ENCODE measurements at regions not wholly inside any gene's neighbourhood (a gene's known extent, or its start where the extent isn't known, plus 50 kb on each side); places are given as distances from the start of the nearest gene placed in this dataset.
A peak's percentile ranks its signal among the peaks of the same experiment; 100 is the strongest.
"Not testable (repeated sequence)": the region's sequence is repeated elsewhere in the genome, so short reads cannot be mapped to it uniquely, and the experiment has no call there.

DNA sequence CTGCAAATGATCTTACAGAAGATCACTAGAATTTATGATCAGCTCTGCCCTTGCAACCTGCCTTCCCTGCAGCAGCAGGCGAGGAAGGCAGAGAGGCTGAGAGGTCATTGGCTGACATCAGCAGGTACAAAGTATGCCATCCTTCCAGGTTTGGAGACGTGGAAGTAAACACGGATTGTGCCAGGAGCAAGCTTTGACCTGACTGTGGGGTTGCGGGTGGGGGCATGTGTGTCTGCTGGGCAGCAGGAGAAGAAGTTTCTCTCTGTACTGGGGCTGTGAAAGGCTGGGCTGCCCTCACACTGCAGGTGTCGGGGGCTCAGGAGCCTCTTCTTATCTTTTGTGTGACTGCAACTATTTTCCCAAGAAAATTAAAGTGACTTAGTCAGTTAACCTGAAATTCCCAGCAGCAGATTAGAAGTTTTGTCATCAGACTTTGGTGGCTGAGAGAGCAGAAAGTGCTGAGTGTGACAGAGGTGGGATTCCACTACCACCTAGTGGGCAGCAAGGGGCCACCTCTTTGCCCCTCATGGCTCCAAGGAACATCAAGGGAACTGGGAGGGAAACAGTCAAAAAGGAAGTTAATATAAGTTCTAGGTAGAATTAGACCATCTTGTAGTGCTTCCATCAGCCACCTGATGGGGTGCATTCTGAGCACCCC lies 565.9 kb downstream of the ETS1 start:
- no peak for DNase-seq

DNA sequence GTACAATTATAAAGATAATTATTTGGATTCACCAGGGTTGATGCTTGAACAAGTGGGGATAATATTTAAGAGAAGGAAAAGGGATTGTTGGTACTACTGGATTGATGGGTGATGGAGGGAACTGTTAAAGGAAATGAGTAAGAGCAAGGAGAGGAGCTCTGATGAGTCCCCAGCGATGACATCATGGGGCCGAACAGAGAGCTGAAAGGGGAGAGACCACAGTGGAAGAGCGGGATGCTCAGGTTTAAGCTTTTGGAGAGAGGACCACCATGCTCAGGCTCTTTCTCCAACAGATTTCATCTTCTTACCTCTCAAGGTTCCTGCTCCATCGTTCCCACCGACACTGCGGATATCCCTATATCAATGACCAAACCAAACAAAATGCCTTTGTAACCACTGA lies 568.7 kb downstream of the ETS1 start:
- DNase-seq = no peak

DNA sequence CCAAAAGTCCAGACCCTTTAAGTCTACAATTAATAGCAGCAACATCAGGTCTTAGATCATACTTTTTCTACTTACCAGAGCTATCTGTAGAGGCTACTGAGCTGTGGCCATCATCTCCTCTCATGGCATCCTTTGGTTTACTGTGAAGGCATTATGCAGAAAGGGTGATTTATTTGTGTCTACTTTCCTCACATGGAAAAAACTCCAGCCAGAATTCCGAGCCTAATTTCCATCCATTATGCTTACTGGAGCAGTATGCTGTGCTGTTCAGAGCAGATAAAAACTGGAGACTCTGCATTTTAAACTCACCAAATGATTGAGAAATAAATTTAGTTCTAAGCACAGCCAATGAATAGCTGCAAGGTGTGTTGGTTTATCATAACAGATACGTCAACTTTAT lies 581.8 kb downstream of the ETS1 start:
- no peak for DNase-seq

DNA sequence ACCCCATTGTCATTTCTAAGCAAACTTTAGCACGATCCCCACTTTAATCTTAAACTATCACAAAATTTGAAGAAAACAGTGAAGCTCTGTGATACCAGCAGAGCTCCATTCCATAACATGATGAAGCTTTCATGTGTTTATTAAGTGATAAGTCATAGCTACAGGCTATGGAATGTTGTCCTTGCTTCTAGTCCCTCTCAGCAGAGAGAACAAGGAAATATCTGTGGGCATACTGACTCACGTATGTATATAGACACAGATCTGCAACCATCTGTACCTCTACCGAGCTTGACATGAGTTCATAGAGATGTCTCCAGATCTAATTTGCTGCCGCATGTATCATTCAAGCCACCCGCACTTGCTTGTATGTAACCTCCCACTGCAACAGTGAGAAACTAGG lies 588.9 kb downstream of the ETS1 start:
- DNase-seq = no peak

DNA sequence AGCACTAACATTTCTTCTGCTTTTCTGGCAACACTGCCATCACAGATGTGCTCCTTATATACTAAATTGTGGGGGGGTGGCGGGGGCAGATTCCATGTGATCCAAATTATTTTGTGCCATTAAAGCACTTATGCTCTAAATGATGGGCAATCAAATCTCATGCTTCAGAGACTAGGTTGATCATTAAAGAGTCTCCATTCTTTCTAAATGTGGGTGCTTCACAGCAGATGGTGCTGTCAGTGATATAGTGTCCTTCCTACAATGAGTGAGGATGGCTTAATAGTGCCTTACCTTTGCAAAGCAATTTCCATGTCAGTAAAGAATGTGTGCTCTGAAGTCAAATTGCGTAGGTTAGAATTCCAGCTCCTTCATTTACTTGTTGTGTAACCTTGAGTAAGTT lies 589.8 kb downstream of the ETS1 start:
- no peak for DNase-seq

DNA sequence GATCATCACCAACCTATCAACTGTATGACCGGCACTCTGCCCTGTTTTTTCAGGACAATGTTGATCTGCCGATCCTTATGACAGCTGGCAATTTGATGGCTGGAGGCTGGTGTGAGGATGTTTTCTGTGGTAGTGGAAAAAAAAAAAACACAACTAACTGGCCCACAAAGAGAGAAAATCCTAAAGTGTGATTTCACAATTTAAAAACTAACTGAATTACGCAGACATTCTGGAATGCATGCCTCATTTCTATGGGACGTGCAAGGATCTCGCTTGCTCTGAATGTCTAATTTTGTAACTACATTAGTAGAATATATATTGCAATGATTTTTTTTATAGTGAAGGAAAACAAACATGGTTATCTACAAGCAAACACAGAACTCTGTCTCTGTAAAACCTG lies 590.5 kb downstream of the ETS1 start:
- DNase-seq = no peak

DNA sequence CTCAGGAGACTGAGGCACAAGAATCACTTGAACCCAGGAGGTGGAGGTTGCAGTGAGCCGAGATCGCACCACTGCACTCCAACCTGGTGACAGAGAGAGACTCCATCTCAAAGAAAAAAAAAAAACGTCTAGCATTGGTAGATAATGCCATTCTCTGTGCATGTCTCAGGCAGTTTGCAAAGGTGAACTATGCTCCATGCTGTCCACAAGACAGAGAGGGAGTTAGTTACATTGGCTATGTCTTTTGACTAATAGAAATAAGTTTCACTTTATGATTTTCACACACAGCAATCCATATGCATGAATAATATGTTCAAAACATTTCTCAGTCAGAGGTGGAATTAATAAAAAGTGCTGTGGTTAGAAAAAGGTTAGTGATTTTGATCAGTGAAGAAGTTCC lies 591.4 kb downstream of the ETS1 start:
- DNase-seq = no peak

DNA sequence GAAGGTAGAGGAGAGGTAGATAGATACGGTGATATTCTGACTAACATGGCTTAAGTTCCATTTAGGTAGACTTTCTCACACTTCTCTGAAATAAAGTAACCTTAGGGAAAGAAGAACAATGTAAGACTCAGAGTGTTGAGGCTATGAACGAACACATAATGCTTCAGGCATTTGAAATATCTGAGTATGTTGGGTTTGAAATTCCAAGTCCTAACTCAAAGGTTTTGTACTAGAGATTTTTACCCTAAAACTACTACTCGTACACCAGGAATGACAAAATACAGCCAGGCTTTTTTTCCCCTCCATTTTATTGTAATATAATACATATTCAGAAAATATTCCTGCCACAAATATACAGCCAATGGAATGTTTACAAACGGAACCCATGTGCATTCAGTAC lies 592.6 kb downstream of the ETS1 start:
- peak; percentile 65 for DNase-seq

DNA sequence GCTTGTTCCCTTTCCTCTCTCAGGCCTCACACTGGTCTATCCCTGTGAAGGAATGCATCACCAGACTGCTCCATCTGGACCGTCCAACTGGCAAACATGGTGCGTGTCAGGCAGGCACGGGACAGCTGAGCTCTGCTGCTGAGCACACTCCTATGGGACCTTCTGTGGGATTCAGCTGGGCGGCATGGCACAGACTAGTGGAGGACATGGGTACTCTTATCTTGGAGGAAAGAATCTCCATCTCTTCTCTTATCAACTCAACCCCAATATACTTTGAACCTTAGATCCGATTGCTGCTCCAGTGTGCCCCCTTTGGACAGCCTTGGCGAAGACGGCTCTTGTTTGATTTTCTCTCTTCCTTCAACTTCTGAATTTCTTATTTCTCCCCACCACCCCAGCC lies 593.6 kb downstream of the ETS1 start:
- DNase-seq = no peak

DNA sequence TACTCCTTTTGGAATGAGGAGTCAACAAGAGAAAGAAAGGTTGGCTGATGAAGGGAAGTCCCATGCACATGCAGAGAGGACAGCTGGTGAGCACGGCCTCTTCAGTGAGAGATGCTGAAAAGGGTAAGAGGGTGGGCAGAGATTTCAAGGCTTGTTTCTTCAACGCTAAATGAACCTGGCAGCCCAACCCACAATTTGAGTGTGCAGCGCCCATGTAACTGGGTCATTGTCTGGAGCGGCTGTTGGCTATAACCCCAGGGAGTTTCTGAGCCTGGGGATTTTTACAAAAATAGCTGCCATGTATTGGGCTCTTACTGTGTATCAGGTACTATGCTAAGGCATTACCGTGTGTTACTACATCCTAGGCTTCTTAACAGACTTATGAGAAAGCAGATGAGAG lies 594.1 kb downstream of the ETS1 start:
- DNase-seq = no peak

DNA sequence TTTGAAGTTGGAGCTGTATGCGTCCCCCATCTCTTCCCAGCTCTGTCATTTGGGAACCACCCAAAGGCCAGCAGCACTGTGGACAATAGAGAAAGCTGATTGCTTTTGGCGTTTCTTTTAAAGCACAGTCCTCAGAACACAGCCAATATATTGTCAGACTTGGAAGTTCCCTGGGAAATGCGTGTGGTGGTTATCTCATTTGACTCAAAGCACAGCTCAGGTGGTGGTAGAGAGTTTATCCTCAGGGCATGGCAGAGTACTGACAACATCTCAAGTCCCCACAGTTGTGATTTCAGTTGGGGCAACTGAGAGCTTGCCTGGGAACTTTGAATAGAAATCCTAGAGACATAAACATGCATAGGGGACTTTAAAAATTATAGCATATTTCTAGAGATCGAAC lies 601.3 kb downstream of the ETS1 start:
- no peak for DNase-seq

DNA sequence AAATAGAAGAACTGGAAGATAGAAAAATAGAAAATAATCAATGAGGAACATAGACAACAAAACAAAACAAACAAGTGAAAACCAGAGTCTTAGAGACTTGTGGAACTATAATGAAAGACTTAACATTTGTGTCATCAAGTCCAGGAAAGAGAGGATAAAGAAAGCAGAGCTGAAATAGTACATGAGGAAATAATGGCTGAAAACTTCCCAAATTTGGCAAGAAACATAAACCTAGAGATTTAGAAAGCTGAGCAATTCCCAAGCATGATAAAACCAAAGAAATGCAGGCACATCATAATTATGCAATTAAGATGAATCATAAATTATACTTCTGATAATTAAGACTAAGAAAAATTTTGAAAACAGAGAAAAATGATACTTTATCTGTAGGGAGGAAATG lies 614.5 kb downstream of the ETS1 start:
- DNase-seq = no peak

DNA sequence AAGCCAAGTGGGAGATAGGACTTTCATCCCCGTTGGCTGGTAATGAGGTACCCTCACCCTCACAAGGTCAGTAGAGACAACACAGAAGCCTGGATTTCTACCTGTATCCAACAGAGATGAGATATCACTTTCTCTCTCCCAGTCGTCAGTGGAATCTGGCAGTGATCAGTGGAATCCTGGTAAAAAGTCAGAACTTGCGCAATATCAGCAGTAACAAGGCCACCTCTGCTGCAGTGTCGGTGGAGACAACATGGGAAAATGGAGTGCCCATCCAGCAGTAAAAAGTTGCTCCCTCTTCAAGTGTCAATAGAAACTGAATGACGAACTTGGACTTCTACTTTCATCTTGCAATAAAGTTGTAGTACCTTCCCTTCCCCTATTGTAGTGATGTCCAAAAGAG lies 615.9 kb downstream of the ETS1 start:
- no peak for DNase-seq

DNA sequence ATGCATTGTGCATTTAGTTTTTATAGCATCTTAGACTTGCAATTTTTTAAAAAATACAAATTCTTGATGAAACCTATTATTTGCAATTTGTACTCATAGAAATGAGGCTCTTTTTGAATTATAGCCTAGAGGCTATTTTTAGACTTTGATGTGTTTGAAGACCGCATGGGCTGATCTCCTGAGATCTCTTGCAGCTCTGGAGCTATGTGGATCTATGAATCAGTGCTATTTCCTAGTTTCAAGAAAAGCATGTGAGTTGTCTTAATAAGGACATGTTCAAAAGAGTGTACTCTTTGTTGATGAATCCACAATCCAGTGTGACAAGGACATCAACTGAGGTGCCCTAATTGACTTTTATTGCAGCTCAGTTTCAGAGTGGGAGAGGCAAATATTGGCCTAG lies 620.5 kb downstream of the ETS1 start:
- DNase-seq = no peak

DNA sequence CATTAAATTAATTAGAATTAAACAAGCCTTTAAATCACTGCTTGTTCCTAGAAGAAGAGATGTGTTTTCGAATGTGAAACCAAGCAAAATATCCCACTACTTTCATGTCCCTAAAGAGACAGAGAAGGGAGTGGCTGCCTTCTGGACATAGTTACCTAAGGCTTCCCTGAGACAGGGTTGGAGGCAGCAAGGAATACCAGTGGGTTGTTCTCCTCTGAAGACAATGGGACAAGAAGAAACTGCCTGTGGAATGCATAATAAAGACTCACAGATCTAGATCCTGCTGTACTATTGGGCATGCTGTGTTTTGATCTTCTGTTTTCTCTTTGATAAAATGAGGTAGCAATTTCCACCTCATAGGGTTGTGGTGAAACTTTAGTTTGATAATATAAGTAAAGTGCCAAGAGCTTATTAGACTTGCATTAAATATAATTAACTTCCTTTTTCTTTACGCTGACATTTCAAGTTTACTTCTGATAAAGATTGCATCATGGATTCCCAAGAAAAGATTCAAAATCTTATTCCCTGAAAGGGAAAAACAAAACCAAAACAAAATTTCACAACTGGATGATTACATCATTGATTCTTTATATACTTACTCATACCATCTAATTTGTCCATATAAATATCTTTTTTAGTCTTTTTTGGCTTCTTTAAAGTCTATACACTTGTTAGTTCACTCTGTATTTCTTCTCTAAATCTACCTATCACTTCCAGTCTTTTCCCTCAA lies 621.3 kb downstream of the ETS1 start:
- DNase-seq = no peak

DNA sequence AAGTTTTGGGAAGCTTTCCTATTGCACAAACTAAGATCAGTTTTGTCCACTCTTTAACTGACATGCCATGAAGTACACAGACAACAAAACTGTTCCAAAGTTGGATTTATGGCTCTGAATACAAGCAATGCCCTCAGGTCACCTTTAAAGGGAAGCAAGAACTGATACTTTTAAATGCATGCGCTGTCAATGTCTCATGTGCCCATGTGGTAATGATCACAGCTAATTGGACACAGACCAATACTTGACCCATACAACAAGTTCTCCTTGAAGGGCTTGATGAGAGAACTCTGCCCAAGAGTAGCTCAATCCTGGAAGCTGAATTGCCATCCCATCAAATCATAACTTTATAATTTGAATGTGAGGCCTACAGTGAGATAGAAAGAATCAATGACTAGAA lies 624.9 kb downstream of the ETS1 start:
- DNase-seq = no peak

DNA sequence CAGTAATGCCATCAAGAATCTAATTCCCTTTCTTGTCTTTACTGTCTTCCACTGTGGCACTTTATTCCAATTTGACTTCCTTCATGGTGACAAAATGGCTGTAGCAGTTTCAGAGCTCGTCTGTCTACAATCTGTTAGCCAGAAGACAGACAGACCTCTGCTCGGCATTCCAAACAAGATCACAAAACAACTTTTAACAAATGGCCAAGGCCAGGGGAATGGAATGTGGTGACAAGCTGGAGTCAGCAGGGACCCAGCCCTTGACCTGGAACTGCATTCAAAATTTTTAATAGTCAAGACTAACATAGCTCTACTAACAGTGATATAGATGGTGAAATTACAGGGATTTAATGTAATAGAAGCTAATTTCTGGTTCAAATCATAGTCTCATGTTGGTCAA lies 637.2 kb downstream of the ETS1 start:
- no peak for DNase-seq

DNA sequence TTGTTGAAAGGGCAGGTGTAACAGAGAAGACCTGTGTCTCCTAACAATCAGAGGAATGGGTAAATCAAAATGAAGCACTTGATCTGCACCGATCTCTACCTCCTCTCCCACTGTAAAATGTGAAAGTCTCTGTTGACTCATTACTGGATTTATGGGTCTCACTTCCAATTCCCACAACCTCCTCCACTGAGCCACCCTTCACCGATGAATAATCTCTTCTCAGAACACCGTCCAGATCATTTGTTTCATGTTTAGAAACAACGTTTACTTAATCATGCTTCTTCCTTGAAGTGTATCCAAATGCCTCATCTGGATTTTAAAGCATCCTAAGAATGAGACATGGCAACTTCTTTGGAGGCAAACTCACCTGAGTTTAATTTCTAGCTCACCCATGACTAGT lies 643.6 kb downstream of the ETS1 start:
- peak; percentile 20 for DNase-seq

DNA sequence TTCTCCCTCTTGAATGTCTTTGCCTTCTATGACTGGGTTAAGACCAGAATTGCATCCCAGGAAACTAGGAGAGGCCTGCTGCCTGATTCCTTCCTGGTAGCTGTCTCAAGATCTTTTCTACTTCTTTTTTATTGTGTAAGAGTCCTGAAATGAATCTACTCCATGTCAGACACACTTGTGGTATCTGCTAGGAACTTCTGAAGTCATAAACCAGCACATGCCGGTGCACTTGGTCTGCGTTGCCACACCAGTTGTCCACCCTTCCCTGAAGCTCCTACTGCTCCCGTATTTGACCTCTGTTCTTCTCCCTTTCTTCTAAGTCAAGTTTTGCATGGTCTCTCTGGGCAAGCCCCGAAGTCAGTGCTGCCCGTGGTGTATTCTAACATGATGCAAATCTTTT lies 644.2 kb downstream of the ETS1 start:
- DNase-seq = no peak

DNA sequence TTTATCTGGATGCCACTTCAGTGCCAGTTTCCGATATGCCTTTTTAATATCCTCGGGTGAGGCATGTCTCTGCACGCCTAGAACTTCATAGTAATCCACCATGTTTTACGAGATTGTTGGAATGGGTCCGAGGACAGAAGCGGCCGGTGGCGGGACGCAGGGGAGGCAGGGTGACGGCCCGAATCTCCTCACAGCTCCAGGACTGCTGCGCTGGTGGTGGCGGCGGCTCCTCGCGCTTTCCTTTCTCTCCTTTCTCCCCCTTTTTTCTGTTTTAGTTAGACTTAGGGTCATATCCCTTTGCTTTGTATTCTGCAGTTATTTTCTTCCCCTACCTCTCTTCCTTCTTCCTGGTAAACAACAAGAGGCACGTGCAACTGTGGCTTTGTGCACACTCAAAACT lies 645.8 kb downstream of the ETS1 start:
- DNase-seq = not testable (repeated sequence)

DNA sequence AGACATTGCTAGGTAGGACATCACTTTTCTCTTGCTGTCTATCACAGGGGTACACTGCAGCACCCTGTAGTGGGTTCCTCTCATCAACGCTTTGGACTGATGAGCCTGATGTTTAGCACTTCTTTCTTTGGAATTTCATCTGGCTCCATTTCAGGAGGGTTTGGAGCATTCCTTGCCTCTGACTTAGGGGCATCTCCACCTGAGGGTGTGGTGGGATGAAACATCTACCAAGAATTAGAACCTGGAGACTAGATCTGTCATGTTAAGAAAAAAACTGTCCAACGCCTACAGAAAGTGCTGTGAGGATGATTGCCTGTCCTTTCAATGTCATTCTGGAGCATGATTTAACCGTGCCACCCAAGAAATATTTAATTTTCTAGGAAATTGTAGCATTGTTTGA lies 648.4 kb downstream of the ETS1 start:
- peak; percentile 43 for DNase-seq

DNA sequence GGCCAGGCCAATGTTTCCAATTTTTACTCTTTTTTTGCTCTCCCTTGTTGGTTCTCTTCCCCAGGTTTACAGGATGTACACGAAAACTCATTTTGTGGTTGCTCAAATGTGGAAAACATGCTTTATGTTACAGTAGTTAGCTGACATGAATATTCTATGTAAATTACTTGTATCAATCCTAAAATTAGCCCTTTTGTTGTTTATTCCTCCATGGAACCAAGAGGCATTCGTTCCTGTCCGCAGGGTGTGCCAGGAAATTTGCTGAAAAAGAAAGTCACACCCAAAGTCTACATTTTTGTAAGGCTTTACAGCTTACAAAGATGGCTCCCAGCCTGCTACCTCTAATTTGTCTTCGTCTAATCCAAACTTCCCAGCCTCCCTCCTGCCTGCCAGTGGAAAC lies 652.3 kb downstream of the ETS1 start:
- no peak for DNase-seq

DNA sequence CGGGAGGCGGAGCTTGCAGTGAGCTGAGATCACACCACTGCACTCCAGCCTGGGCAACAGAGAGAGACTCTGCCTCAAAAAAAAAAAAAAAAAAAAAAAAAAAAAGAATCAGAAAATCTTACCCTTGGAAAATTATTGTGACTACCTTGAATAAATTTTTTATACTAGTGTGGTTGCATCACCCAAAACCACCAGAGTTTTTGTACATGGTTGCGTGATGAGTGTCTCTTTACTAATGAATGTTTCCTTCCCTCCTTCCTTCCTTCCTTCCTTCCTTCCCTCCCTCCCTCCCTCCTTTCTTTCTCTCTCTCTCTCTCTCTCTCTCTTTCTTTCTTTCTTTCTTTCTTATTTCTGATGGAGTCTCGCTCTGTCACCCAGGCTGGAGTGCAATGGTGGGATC lies 653.4 kb downstream of the ETS1 start:
- DNase-seq = not testable (repeated sequence)

DNA sequence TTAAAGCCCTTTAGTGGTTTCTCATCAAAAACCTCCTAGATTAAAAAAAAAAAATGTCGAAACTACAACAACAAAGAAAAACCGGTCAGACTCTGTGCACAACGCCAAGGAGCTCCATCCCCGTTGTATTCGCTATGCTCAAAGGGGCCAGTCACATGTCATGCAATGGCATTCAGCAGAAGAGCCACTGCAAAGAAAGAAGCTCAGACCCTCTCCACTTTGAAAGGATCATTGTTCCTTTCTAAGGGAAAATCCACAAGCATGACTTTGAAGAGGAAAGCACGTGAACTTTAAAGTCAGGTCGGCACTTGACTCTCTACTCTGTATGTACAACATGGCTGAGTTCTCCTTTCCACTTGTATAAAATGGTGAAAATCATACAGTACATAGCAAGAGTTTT lies 655.6 kb downstream of the ETS1 start:
- DNase-seq = no peak

DNA sequence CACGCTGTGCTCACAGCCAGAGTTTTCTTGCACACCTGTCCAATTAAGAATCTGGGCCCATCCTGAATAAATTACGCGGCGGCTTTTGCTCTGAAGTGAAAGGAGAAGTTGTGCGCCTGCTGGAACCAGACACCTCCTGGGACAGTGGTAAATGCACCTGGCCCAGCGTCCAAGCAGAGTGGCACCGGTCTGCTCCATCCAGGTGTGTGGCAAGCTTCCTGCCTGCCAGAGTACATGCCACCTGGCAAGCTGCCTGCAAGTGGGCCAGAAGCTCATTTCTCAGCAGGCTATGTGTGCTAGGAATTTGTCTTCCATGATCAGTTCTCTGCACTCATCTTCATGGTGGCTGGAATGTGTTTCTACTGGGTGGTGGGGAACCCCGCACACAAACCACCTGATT lies 660.6 kb downstream of the ETS1 start:
- DNase-seq = no peak

All from NCI-H226 (cell line).